ENCODE measurements at regions not wholly inside any gene's neighbourhood (a gene's known extent, or its start where the extent isn't known, plus 50 kb on each side); places are given as distances from the start of the nearest gene placed in this dataset.
A peak's percentile ranks its signal among the peaks of the same experiment; 100 is the strongest.

- intact Hi-C loops (cut with DNase I), result no loop called here
- Histone ChIP-seq H3K4me1 (replicated peaks) (no peaks in the 10 kb centered on the region), H3K9me3 (no peaks in the 10 kb centered on the region), H3K27ac (no peak overlapping the region), H3K27me3 (replicated peaks; ENCODE audit: insufficient read depth) (no peaks in the 10 kb centered on the region), H3K36me3 (no peaks in the 10 kb centered on the region), H3K4me3 (no peak overlapping the region)
- no peak for DNase-seq (ENCODE audit: low spot score)
- WGBS, result 82% methylated on average over 2 of the region's 2 CpGs
- no peak for TF ChIP-seq CTCF (IDR thresholded peaks at IDR 0.05)
- no peak for TF ChIP-seq POLR2AphosphoS5 (IDR thresholded peaks at IDR 0.05)
- no peak for TF ChIP-seq POLR2A (IDR thresholded peaks at IDR 0.05)
Measured at GRCh38 chr6:67877288-67877687, 757.8 kb upstream of the ADGRB3 start.

- intact Hi-C loops (cut with DNase I), result no loop called here
- Histone ChIP-seq H3K27ac (no peak overlapping the region), H3K9me3 (no peaks in the 10 kb centered on the region), H3K4me1 (replicated peaks) (no peaks in the 10 kb centered on the region), H3K4me3 (no peak overlapping the region), H3K27me3 (replicated peaks; ENCODE audit: insufficient read depth) (no peaks in the 10 kb centered on the region), H3K36me3 (no peaks in the 10 kb centered on the region)
- TF ChIP-seq POLR2A (IDR thresholded peaks at IDR 0.05), result no peak
- no peak for TF ChIP-seq POLR2AphosphoS5 (IDR thresholded peaks at IDR 0.05)
- TF ChIP-seq CTCF (IDR thresholded peaks at IDR 0.05), result no peak
- DNase-seq (ENCODE audit: low spot score), result no peak
Measured at GRCh38 chr6:67875877-67876383, 759.2 kb upstream of the ADGRB3 start.

GRCh38 chr6:67870321-67870720 lies 764.8 kb upstream of the ADGRB3 start:
- intact Hi-C loops (cut with DNase I), result no loop called here
- Histone ChIP-seq H3K4me3 (no peak overlapping the region), H3K27me3 (replicated peaks; ENCODE audit: insufficient read depth) (no peaks in the 10 kb centered on the region), H3K9me3 (no peaks in the 10 kb centered on the region), H3K27ac (no peak overlapping the region), H3K36me3 (no peaks in the 10 kb centered on the region), H3K4me1 (replicated peaks) (no peaks in the 10 kb centered on the region)
- no peak for DNase-seq (ENCODE audit: low spot score)
- TF ChIP-seq CTCF (IDR thresholded peaks at IDR 0.05) (no peak), POLR2AphosphoS5 (IDR thresholded peaks at IDR 0.05) (no peak), POLR2A (IDR thresholded peaks at IDR 0.05) (no peak)

- no peak overlapping the region for H3K4me3 ChIP-seq
- intact Hi-C loops (cut with DNase I), result no loop called here
Measured at GRCh38 chr6:67863346-67863745, 771.7 kb upstream of the ADGRB3 start.

GRCh38 chr6:67854098-67854497 lies 781.0 kb upstream of the ADGRB3 start:
- H3K27me3 ChIP-seq (replicated peaks; ENCODE audit: insufficient read depth), result no peaks in the 10 kb centered on the region
- no peaks in the 10 kb centered on the region for H3K9me3 ChIP-seq
- no peaks in the 10 kb centered on the region for H3K36me3 ChIP-seq
- no peaks in the 10 kb centered on the region for H3K4me1 ChIP-seq (replicated peaks)
- intact Hi-C loops (cut with DNase I), result no loop called here
- TF ChIP-seq CTCF (IDR thresholded peaks at IDR 0.05) (no peak), POLR2AphosphoS5 (IDR thresholded peaks at IDR 0.05) (no peak), POLR2A (IDR thresholded peaks at IDR 0.05) (no peak)
- no peak overlapping the region for H3K4me3 ChIP-seq
- no peak overlapping the region for H3K27ac ChIP-seq
- no peak for DNase-seq (ENCODE audit: low spot score)

More at GRCh38 chr6:67863346-67863745, 771.7 kb upstream of the ADGRB3 start:
- H3K36me3 ChIP-seq, result no peaks in the 10 kb centered on the region
- DNase-seq (ENCODE audit: low spot score), result peak; percentile 29
- TF ChIP-seq POLR2A (IDR thresholded peaks at IDR 0.05) (no peak), POLR2AphosphoS5 (IDR thresholded peaks at IDR 0.05) (peak; percentile 68)
- no peaks in the 10 kb centered on the region for H3K9me3 ChIP-seq
- no peaks in the 10 kb centered on the region for H3K27me3 ChIP-seq (replicated peaks; ENCODE audit: insufficient read depth)
- H3K27ac ChIP-seq, result peak overlapping the region; percentile 43 to 64
- no peaks in the 10 kb centered on the region for H3K4me1 ChIP-seq (replicated peaks)
- 27% methylated on average over 2 of the region's 2 CpGs for WGBS

Measured in prostate gland (tissue), 2 donors.